ENCODE measurements at regions not wholly inside any gene's neighbourhood (a gene's known extent, or its start where the extent isn't known, plus 50 kb on each side); places are given as distances from the start of the nearest gene placed in this dataset.

- Histone ChIP-seq H3K4me2 (ENCODE audit: low read length) (no peak overlapping the region), H3F3A (ENCODE audit: insufficient read depth, low read length) (no peaks in the 10 kb centered on the region), H3K9me2 (ENCODE audit: low read depth, low read length) (no peaks in the 10 kb centered on the region), H3K4me1 (ENCODE audit: insufficient read depth, low read length, severe bottlenecking) (peaks cover 11% of the 10 kb centered on the region), H3K79me2 (ENCODE audit: insufficient read depth, low read length) (no peaks in the 10 kb centered on the region), H3K27me3 (ENCODE audit: insufficient read depth, low read length) (no peaks in the 10 kb centered on the region), H3K4me3 (ENCODE audit: low read depth, low read length, poor library complexity, severe bottlenecking) (no peak overlapping the region), H3K9ac (ENCODE audit: low read length) (no peak overlapping the region), H3K9me3 (ENCODE audit: low read length) (no peaks in the 10 kb centered on the region), H2AFZ (ENCODE audit: low read length) (no peak overlapping the region), H3K27ac (ENCODE audit: low read depth, low read length, poor library complexity, severe bottlenecking) (no peak overlapping the region), H3K36me3 (ENCODE audit: insufficient read depth, low read length) (no peaks in the 10 kb centered on the region), H4K20me1 (ENCODE audit: insufficient read depth, low read length) (no peaks in the 10 kb centered on the region)
- no peak for TF ChIP-seq CTCF (IDR thresholded peaks at IDR 0.05; ENCODE audit: low read length)
- TF ChIP-seq EZH2 (IDR thresholded peaks at IDR 0.05; ENCODE audit: borderline replicate concordance, low read length), result no peak
Observed at GRCh38 chr6:144768551-144769075, 483.5 kb downstream of the UTRN start.

GRCh38 chr6:144769142-144769541, 484.0 kb downstream of the UTRN start:
- Histone ChIP-seq H3F3A (ENCODE audit: insufficient read depth, low read length) (no peaks in the 10 kb centered on the region), H3K79me2 (ENCODE audit: insufficient read depth, low read length) (no peaks in the 10 kb centered on the region), H3K9ac (ENCODE audit: low read length) (no peak overlapping the region), H3K9me2 (ENCODE audit: low read depth, low read length) (no peaks in the 10 kb centered on the region), H3K36me3 (ENCODE audit: insufficient read depth, low read length) (no peaks in the 10 kb centered on the region), H3K27ac (ENCODE audit: low read depth, low read length, poor library complexity, severe bottlenecking) (no peak overlapping the region), H3K27me3 (ENCODE audit: insufficient read depth, low read length) (no peaks in the 10 kb centered on the region), H2AFZ (ENCODE audit: low read length) (no peak overlapping the region), H3K4me1 (ENCODE audit: insufficient read depth, low read length, severe bottlenecking) (peaks cover 11% of the 10 kb centered on the region), H3K9me3 (ENCODE audit: low read length) (no peaks in the 10 kb centered on the region), H4K20me1 (ENCODE audit: insufficient read depth, low read length) (no peaks in the 10 kb centered on the region), H3K4me3 (ENCODE audit: low read depth, low read length, poor library complexity, severe bottlenecking) (no peak overlapping the region), H3K4me2 (ENCODE audit: low read length) (no peak overlapping the region)
- TF ChIP-seq CTCF (IDR thresholded peaks at IDR 0.05; ENCODE audit: low read length) (no peak), EZH2 (IDR thresholded peaks at IDR 0.05; ENCODE audit: borderline replicate concordance, low read length) (no peak)

GRCh38 chr6:144776031-144776819, 491.1 kb downstream of the UTRN start:
- Histone ChIP-seq H2AFZ (ENCODE audit: low read length) (no peak overlapping the region), H3K9ac (ENCODE audit: low read length) (no peak overlapping the region), H3K36me3 (ENCODE audit: insufficient read depth, low read length) (no peaks in the 10 kb centered on the region), H3K79me2 (ENCODE audit: insufficient read depth, low read length) (no peaks in the 10 kb centered on the region), H3K27me3 (ENCODE audit: insufficient read depth, low read length) (no peaks in the 10 kb centered on the region), H3F3A (ENCODE audit: insufficient read depth, low read length) (no peaks in the 10 kb centered on the region), H4K20me1 (ENCODE audit: insufficient read depth, low read length) (no peaks in the 10 kb centered on the region), H3K4me2 (ENCODE audit: low read length) (no peak overlapping the region), H3K27ac (ENCODE audit: low read depth, low read length, poor library complexity, severe bottlenecking) (no peak overlapping the region), H3K4me3 (ENCODE audit: low read depth, low read length, poor library complexity, severe bottlenecking) (no peak overlapping the region), H3K9me3 (ENCODE audit: low read length) (no peaks in the 10 kb centered on the region), H3K4me1 (ENCODE audit: insufficient read depth, low read length, severe bottlenecking) (peaks cover 9% of the 10 kb centered on the region), H3K9me2 (ENCODE audit: low read depth, low read length) (no peaks in the 10 kb centered on the region)
- TF ChIP-seq CTCF (IDR thresholded peaks at IDR 0.05; ENCODE audit: low read length) (no peak), EZH2 (IDR thresholded peaks at IDR 0.05; ENCODE audit: borderline replicate concordance, low read length) (no peak)

Measured in OCI-LY1 (cell line).